Progenitor cell of endocrine pancreas (in vitro differentiated cells): ENCODE measurements at regions not wholly inside any gene's neighbourhood (a gene's known extent, or its start where the extent isn't known, plus 50 kb on each side); places are given as distances from the start of the nearest gene placed in this dataset.

Experiments
- DNase-seq: peaks from one replicate; pipeline ENCODE4 v3.0.0; 2021; ENCODE audit warnings: low spot score; ENCODE audit not compliant: unreplicated experiment
- H3K27ac Mint-ChIP-seq: 2 replicates; pipeline ENCODE4 v1.8.0; 2021; ENCODE audit warnings: mild to moderate bottlenecking, moderate library complexity, mixed read lengths
- H3K27me3 Mint-ChIP-seq: 2 replicates; pipeline ENCODE4 v1.8.0; 2021; ENCODE audit warnings: mixed read lengths
- H3K36me3 Mint-ChIP-seq: 2 replicates; pipeline ENCODE4 v1.8.0; 2022; ENCODE audit warnings: mixed read lengths; ENCODE audit not compliant: insufficient read depth
- H3K4me1 Mint-ChIP-seq: 2 replicates; pipeline ENCODE4 v1.8.0; 2021; ENCODE audit warnings: low read depth, mixed read lengths
- H3K4me3 Mint-ChIP-seq: 2 replicates; pipeline ENCODE4 v1.8.0; 2021; ENCODE audit warnings: low read depth, mild to moderate bottlenecking, moderate library complexity, mixed read lengths
- H3K9me3 Mint-ChIP-seq: 2 replicates; pipeline ENCODE4 v1.8.0; 2021; ENCODE audit warnings: low read depth, mixed read lengths
- TF ChIP-seq, protein P1 (sequence below): fragments of 200-600 bp; sonication (generic); IDR thresholded peaks from one replicate; pipeline ENCODE4 v1.5.0; 2021; ENCODE audit warnings: antibody characterized with exemption, mild to moderate bottlenecking; ENCODE audit not compliant: unreplicated experiment

DNA sequence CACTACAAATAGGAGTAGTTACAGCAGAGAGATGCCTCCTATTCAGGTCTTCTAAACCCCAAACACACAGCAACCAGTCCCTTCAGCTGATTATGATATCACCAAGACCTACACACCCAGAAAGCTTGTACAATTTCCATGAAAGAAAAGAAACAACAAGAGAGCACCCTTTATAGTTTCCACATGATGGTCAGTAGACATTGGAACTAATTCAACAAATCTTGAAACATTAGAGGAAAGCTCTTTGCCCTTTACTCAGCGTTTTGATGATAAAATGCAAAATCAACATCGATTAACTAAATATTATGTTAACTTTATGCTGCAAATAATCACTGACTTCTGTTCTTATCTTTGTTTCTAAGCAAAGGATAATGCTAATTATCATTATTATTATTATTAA lies 393.6 kb upstream of the ID2 start:
- no peak overlapping the region for H3K27ac Mint-ChIP-seq

DNA sequence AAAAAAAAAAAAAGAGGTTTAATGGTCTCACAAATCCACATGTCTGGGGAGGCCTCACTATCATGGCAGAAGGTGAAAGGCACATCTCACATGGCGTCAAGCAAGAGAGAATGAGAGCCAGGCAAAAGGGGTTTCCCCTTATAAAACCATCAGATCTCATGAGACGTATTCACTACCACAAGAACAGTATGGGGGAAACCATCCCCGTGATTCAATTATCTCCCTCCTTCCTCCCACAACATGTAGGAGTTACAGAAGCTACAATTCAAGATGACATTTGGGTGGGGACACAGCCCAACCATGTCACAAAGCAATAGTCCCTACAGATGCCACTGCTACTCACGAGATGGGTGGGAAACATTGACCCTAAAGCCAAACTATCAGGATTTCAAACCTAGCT lies 392.7 kb upstream of the ID2 start:
- DNase-seq, result no peak
- Mint-ChIP-seq H3K27ac (no peak overlapping the region), H3K9me3 (peaks cover 6% of the 10 kb centered on the region), H3K27me3 (peaks cover 15% of the 10 kb centered on the region), H3K36me3 (no peaks in the 10 kb centered on the region), H3K4me1 (peaks cover 8% of the 10 kb centered on the region), H3K4me3 (no peak overlapping the region)
- TF ChIP-seq, protein P1, sequence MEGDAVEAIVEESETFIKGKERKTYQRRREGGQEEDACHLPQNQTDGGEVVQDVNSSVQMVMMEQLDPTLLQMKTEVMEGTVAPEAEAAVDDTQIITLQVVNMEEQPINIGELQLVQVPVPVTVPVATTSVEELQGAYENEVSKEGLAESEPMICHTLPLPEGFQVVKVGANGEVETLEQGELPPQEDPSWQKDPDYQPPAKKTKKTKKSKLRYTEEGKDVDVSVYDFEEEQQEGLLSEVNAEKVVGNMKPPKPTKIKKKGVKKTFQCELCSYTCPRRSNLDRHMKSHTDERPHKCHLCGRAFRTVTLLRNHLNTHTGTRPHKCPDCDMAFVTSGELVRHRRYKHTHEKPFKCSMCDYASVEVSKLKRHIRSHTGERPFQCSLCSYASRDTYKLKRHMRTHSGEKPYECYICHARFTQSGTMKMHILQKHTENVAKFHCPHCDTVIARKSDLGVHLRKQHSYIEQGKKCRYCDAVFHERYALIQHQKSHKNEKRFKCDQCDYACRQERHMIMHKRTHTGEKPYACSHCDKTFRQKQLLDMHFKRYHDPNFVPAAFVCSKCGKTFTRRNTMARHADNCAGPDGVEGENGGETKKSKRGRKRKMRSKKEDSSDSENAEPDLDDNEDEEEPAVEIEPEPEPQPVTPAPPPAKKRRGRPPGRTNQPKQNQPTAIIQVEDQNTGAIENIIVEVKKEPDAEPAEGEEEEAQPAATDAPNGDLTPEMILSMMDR, result no peak

More for the DNA sequence above, 393.6 kb upstream of the ID2 start:
- Mint-ChIP-seq H3K4me3 (no peak overlapping the region), H3K4me1 (peaks cover 10% of the 10 kb centered on the region), H3K9me3 (peaks cover 6% of the 10 kb centered on the region), H3K27me3 (peaks cover 14% of the 10 kb centered on the region), H3K36me3 (no peaks in the 10 kb centered on the region)
- DNase-seq, result no peak
- TF ChIP-seq, protein P1, result no peak

DNA sequence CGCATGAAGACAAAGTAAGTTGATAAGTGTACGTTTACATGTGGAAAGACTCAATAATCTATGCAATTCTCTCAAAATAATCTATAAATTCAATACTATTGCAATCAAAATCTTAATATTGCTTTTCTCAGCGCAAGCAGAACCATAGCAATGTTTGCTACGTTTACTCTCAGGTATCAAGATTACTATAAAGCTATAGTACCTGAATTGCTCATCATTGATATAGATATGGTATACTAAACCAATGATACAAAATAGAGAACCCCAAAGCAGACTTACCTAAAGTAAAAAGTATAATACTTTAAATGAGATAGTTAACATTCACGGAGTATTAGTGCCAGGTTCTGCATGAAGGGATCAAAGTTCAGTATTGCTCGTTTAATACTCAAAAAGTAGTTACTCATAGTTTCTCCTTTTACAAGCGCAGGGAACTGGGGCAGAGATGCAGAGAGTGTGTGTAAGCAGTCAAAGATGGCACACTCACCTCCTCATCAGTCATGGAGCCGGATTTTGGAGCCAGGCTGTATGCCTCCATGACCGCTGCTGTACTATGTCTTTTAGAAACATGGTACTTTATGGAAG lies 391.0 kb upstream of the ID2 start:
- TF ChIP-seq, protein P1, result no peak
- Mint-ChIP-seq H3K27me3 (peaks cover 18% of the 10 kb centered on the region), H3K27ac (no peak overlapping the region), H3K4me3 (no peak overlapping the region), H3K4me1 (peaks cover 3% of the 10 kb centered on the region), H3K9me3 (peaks cover 6% of the 10 kb centered on the region), H3K36me3 (no peaks in the 10 kb centered on the region)
- DNase-seq, result no peak

DNA sequence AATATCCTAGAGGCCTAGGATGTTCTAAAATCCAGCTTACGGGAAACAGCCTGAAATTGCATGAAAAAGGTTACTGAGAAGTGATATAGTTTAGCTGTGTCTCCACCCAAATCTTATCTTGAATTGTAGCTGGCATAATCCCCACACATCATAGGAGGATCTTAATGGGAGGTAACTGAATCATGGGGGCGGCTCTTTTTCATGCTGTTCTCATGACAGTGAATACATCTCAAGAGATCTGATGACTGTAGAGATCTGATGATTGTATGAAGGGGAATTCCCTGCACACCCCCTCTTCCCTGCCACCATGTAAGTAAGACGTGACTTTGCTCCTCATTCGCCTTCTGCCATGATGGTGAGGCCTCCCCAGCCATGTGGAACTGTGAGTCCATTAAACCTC lies 385.6 kb upstream of the ID2 start:
- Mint-ChIP-seq H3K27ac (no peak overlapping the region), H3K9me3 (peaks cover 5% of the 10 kb centered on the region), H3K4me1 (no peaks in the 10 kb centered on the region), H3K4me3 (no peak overlapping the region), H3K27me3 (peaks cover 6% of the 10 kb centered on the region), H3K36me3 (no peaks in the 10 kb centered on the region)
- DNase-seq, result no peak
- TF ChIP-seq, protein P1, result no peak

DNA sequence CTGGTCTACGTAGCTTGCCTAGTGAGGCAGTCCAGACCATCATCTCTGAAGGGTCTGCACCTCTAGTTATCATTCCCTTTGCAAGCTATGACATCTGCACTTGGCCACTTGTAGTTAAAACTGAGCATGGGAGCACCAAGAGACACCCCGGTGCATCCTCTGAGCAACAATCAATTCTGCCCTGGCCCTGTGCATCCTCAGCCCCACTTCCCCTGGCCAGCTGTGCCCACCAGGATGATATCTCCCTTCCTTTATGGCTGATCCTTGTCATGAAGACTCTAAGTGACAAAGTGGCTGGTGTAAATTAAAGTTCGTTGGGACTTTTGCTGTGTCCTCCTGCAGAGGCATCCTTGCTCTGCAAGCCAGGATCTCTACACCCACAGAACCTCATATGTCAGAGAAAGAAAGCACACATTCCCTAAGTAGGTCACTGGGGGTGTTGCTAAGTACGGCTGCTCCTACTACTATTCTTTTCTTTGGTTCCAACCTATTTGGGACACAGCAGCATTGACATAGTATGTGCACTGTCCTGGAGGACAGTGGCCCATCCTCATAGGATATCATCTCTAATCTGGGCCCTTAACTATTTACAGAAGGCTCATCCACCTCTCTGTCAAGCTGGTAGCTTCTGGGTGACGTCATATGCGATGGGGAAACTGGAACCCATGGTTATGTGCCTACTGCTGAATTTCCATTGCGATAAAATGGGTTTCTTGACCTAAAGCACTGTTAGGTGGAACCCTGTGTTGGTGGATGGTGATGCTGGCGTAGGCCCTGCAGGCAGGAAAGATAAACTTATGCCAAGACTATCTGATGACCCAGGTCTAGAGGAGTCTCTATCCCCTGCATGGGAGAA lies 384.3 kb upstream of the ID2 start:
- H3K9me3 Mint-ChIP-seq, result peaks cover 6% of the 10 kb centered on the region
- no peaks in the 10 kb centered on the region for H3K4me1 Mint-ChIP-seq
- TF ChIP-seq, protein P1, result no peak
- H3K4me3 Mint-ChIP-seq, result no peak overlapping the region
- H3K36me3 Mint-ChIP-seq, result no peaks in the 10 kb centered on the region
- no peak overlapping the region for H3K27ac Mint-ChIP-seq
- H3K27me3 Mint-ChIP-seq, result peaks cover 4% of the 10 kb centered on the region
- DNase-seq, result no peak
